A549 (cell line): ENCODE measurements at regions not wholly inside any gene's neighbourhood (a gene's known extent, or its start where the extent isn't known, plus 50 kb on each side); places are given as distances from the start of the nearest gene placed in this dataset.

ENCODE experiments used
- ATAC-seq, 2 experiments: fragments of 200-7000 bp in 1 of 2; fragments of >200 bp in 1 of 2; cut with Nextera tagmentation in 1 of 2; cut with Tn5 transposase in 1 of 2; 3 replicates each; pipeline versions ENCODE4 v1.8.0 to v1.9.1; 2018 to 2020; ENCODE audit warnings: mild to moderate bottlenecking in 1 of 2, moderate library complexity in 1 of 2
- CTCF ChIA-PET: fragments of 300-600 bp; sonication (Branson Sonifier 250); formaldehyde crosslinking; extraction: SDS; loops from one replicate; lab custom pipeline; 2021; ENCODE audit warnings: antibody characterized with exemption, inconsistent platforms; lab: Yijun Ruan, JAX
- POLR2A ChIA-PET: fragments of 350-600 bp; formaldehyde crosslinking; extraction: SDS; loops from one replicate; lab custom pipeline; 2021; ENCODE audit warnings: antibody characterized with exemption, inconsistent platforms; lab: Yijun Ruan, JAX
- DNase-seq, 2 experiments: peaks; one replicate each; pipeline versions ENCODE4 v3.0.0 to v3.0.0-alpha.2; 2011 to 2016; ENCODE audit warnings: low read depth in 1 of 2, low spot score in 1 of 2
- FAIRE-seq: peaks from 2 replicates; lab custom pipeline; 2011; peaks lifted over from hg19 to GRCh38; lab: Jason Lieb, UNC
- H3K27ac ChIP-seq, 2 experiments: fragments of >200 bp; sonication (Bioruptor Twin); formaldehyde crosslinking; 3 replicates each; pipeline ENCODE4 v1.5.1; 2016 to 2017
- H3K4me1 ChIP-seq: fragments of >200 bp; sonication (Bioruptor Twin); formaldehyde crosslinking; 3 replicates; pipeline ENCODE4 v1.6.1; 2016
- H3K4me2 ChIP-seq: fragments of >200 bp; sonication (Bioruptor Twin); formaldehyde crosslinking; 3 replicates; pipeline ENCODE4 v1.6.1; 2016
- H3K4me3 ChIP-seq: fragments of >200 bp; sonication (Bioruptor Twin); formaldehyde crosslinking; 3 replicates; pipeline ENCODE4 v1.5.1; 2016
- H3K9me3 ChIP-seq: fragments of >200 bp; sonication (Bioruptor Twin); formaldehyde crosslinking; 3 replicates; pipeline ENCODE4 v1.6.1; 2016
- BCL3 ChIP-seq: fragments of >200 bp; sonication (Bioruptor Twin); formaldehyde crosslinking; IDR thresholded peaks from 3 replicates; pipeline ENCODE4 v1.6.1; 2016
- BHLHE40 ChIP-seq: IDR thresholded peaks from 2 replicates; pipeline ENCODE4 v1.6.1; 2012; ENCODE audit warnings: low read depth, low read length, inconsistent platforms
- CBX2 ChIP-seq: fragments of 200-600 bp; sonication (generic); IDR thresholded peaks from 2 replicates; pipeline ENCODE4 v1.6.1; 2016; ENCODE audit warnings: low read depth, mild to moderate bottlenecking, borderline replicate concordance
- E2F6 ChIP-seq: IDR thresholded peaks from 2 replicates; pipeline ENCODE4 v1.6.1; 2012; ENCODE audit warnings: low read depth, borderline replicate concordance
- ELK1 ChIP-seq: fragments of 150-350 bp; IDR thresholded peaks from 2 replicates; pipeline ENCODE4 v1.6.1; 2014; ENCODE audit warnings: low read depth, mild to moderate bottlenecking, low read length
- EP300 ChIP-seq, 2 experiments: fragments of >200 bp; sonication (Bioruptor Twin); formaldehyde crosslinking; IDR thresholded peaks; 2 replicates in 1 of 2; 3 replicates in 1 of 2; pipeline ENCODE4 v1.6.1; 2016 to 2017
- ESRRA ChIP-seq: fragments of 150-350 bp; IDR thresholded peaks from 2 replicates; pipeline ENCODE4 v1.6.1; 2014; ENCODE audit warnings: mild to moderate bottlenecking, low read length, borderline replicate concordance
- FOSL2 ChIP-seq, 2 experiments: fragments of 450-650 bp in 1 of 2; fragments of >200 bp in 1 of 2; sonication (Bioruptor Twin) in 1 of 2; formaldehyde crosslinking; IDR thresholded peaks; 2 replicates each; pipeline versions ENCODE4 v1.5.0 to v1.6.1; 2016 to 2020; ENCODE audit warnings: mild to moderate bottlenecking in 1 of 2, moderate library complexity in 1 of 2
- HOXA7 ChIP-seq: fragments of 250-450 bp; sonication (Bioruptor Pico); IDR thresholded peaks from 2 replicates; pipeline ENCODE4 v1.5.0; 2020; ENCODE audit warnings: mild to moderate bottlenecking, moderate library complexity
- HOXB13 ChIP-seq: fragments of 250-450 bp; sonication (Bioruptor Pico); IDR thresholded peaks from 2 replicates; pipeline ENCODE4 v1.5.0; 2020; ENCODE audit warnings: low read depth, mild to moderate bottlenecking, moderate library complexity
- KDM1A ChIP-seq: fragments of 200-600 bp; sonication (generic); IDR thresholded peaks from 2 replicates; pipeline ENCODE4 v1.6.1; 2016; ENCODE audit warnings: low read depth, mild to moderate bottlenecking
- KDM5A ChIP-seq: fragments of 200-600 bp; sonication (generic); IDR thresholded peaks from 2 replicates; pipeline ENCODE4 v1.6.1; 2016; ENCODE audit warnings: antibody characterized with exemption, mild to moderate bottlenecking
- MAX ChIP-seq: IDR thresholded peaks from 2 replicates; pipeline ENCODE4 v1.6.1; 2012
- MAZ ChIP-seq: fragments of 150-350 bp; IDR thresholded peaks from 2 replicates; pipeline ENCODE4 v1.6.1; 2014; ENCODE audit warnings: antibody characterized with exemption, low read depth, low read length, borderline replicate concordance
- NFE2L2 ChIP-seq: fragments of 150-350 bp; conservative IDR thresholded peaks from 2 replicates; pipeline ENCODE4 v1.6.1; 2014; ENCODE audit warnings: low read length
- PBX3 ChIP-seq: IDR thresholded peaks from 2 replicates; pipeline ENCODE4 v1.6.1; 2012
- POLR2A ChIP-seq: IDR thresholded peaks from 2 replicates; pipeline ENCODE4 v1.6.1; 2012; ENCODE audit warnings: mild to moderate bottlenecking, low read length
- POLR2AphosphoS2 ChIP-seq: conservative IDR thresholded peaks from 2 replicates; pipeline ENCODE4 v1.6.1; 2012; ENCODE audit warnings: low read length, improper control_type of control experiment, inconsistent platforms
- RAD21 ChIP-seq, 2 experiments: fragments of >200 bp in 1 of 2; sonication (Bioruptor Twin) in 1 of 2; formaldehyde crosslinking in 1 of 2; IDR thresholded peaks in 1 of 2; conservative IDR thresholded peaks in 1 of 2; 2 replicates in 1 of 2; 3 replicates in 1 of 2; pipeline ENCODE4 v1.6.1; 2012 to 2018; ENCODE audit warnings: inconsistent platforms in 1 of 2
- SMC3 ChIP-seq: fragments of >200 bp; sonication (Bioruptor Twin); formaldehyde crosslinking; IDR thresholded peaks from 3 replicates; pipeline ENCODE4 v1.6.1; 2018; ENCODE audit warnings: inconsistent platforms
- TP53 ChIP-seq: fragments of 250-450 bp; sonication (Bioruptor Pico); IDR thresholded peaks from 2 replicates; pipeline ENCODE4 v1.5.0; 2021; ENCODE audit warnings: mild to moderate bottlenecking, moderate library complexity
- USF2 ChIP-seq: fragments of 450-650 bp; IDR thresholded peaks from 2 replicates; pipeline ENCODE4 v1.6.1; 2014; ENCODE audit warnings: antibody characterized with exemption
- WGBS: methylation state at CpG from one replicate; pipeline ENCODE4 v1.1.6; 2017; ENCODE audit errors: missing lambda C conversion rate; 5-methylcytosine and 5-hydroxymethylcytosine counted together

- no peak for FAIRE-seq
- TF ChIP-seq HOXB13 (CRISPR knock-in tag) (no peak), ESRRA (no peak), MAX (no peak), POLR2A (no peak), NFE2L2 (no peak), E2F6 (no peak), EP300 (IDR thresholded peaks at IDR 0.05) (no peak), POLR2AphosphoS2 (no peak), HOXA7 (CRISPR knock-in tag) (no peak), CBX2 (no peak), ELK1 (no peak), PBX3 (no peak), USF2 (no peak), BCL3 (no peak), KDM5A (no peak), SMC3 (no peak), BHLHE40 (no peak), TP53 (CRISPR knock-in tag) (no peak), FOSL2 (IDR thresholded peaks at IDR 0.05) (no peak), FOSL2 (CRISPR knock-in tag; IDR thresholded peaks at IDR 0.05) (no peak), MAZ (no peak)
- TF ChIP-seq, all 56 proteins: peak for 0
- ChIA-PET CTCF (interaction anchor here (1.1 to 1.2 kb wide), 2 partner anchors 105 to 223 kb away, joined by 3 to 5 read pairs; no protein-coding TSS in a partner anchor), POLR2A (no interaction called here)
- DNase-seq (no peak), ATAC-seq (no peak)
- Histone ChIP-seq H3K27ac (no peak overlapping the region), H3K9me3 (no peaks in the 10 kb centered on the region), H3K4me1 (no peaks in the 10 kb centered on the region), H3K4me2 (no peak overlapping the region), H3K4me3 (no peak overlapping the region)
- 24% methylated on average over 5 of the region's 8 CpGs for WGBS
Measured at GRCh38 chr1:17886386-17886785, 131.3 kb downstream of the ACTL8 start.

GRCh38 chr1:17886838-17887441 lies 131.8 kb downstream of the ACTL8 start:
- no peak for TF ChIP-seq PBX3
- TF ChIP-seq RAD21 (conservative IDR thresholded peaks at IDR 0.05 in 1 of 2, IDR thresholded peaks at IDR 0.05 in 1 of 2), result no peak
- TF ChIP-seq KDM1A, result no peak
- no peak for FAIRE-seq
- WGBS, result 18% methylated on average over 5 of the region's 6 CpGs

More at GRCh38 chr1:17886838-17887441, 131.8 kb downstream of the ACTL8 start:
- Histone ChIP-seq H3K4me1 (no peaks in the 10 kb centered on the region), H3K4me3 (no peak overlapping the region), H3K4me2 (no peak overlapping the region), H3K27ac (no peak overlapping the region), H3K9me3 (no peaks in the 10 kb centered on the region)
- ChIA-PET POLR2A (no interaction called here), CTCF (no interaction called here)
- ATAC-seq (no peak), DNase-seq (no peak)
